GM12878 (cell line): ENCODE measurements at regions not wholly inside any gene's neighbourhood (a gene's known extent, or its start where the extent isn't known, plus 50 kb on each side); places are given as distances from the start of the nearest gene placed in this dataset.

Experiments used
- ATAC-seq: fragments of 200-7000 bp; cut with Tn5 transposase; 3 replicates; pipeline ENCODE4 v1.9.1; 2020; ENCODE audit warnings: mild to moderate bottlenecking, moderate library complexity
- BruUV-seq: library from RNA; stranded (reverse); fragments of 400-500 nt; replicated peaks from 2 replicates; lab custom pipeline; 2021; lab: Mats Ljungman, UMichigan
- CTCF ChIA-PET: fragments of 300-600 bp; sonication (Branson Sonifier 250); formaldehyde crosslinking; extraction: SDS; loops from one replicate; lab custom pipeline; 2021; ENCODE audit warnings: inconsistent platforms; lab: Yijun Ruan, JAX
- POLR2A ChIA-PET: fragments of 350-600 bp; formaldehyde crosslinking; extraction: SDS; loops from one replicate; lab custom pipeline; 2021; ENCODE audit warnings: inconsistent platforms; lab: Charles Lee
- RAD21 ChIA-PET: fragments of 300-600 bp; sonication (Branson Sonifier 250); formaldehyde crosslinking; loops from one replicate; lab custom pipeline; 2023; ENCODE audit warnings: antibody characterized with exemption; ENCODE audit not compliant: unreplicated experiment; lab: Charles Lee
- SMC1A ChIA-PET: fragments of 300-600 bp; sonication (Branson Sonifier 250); formaldehyde crosslinking; loops from one replicate; lab custom pipeline; 2023; ENCODE audit not compliant: unreplicated experiment, uncharacterized antibody; lab: Charles Lee
- DNase-seq: peaks from one replicate; pipeline ENCODE4 v3.0.0-alpha.2; 2011; ENCODE audit warnings: low read depth, low spot score
- FAIRE-seq: peaks from 3 replicates; lab custom pipeline; 2011; peaks lifted over from hg19 to GRCh38; lab: Jason Lieb, UNC
- H2AFZ ChIP-seq: 2 replicates; pipeline ENCODE4 v1.6.0; 2011; ENCODE audit warnings: low read depth, low read length, control low read depth; ENCODE audit not compliant: control insufficient read depth
- H3K27ac ChIP-seq: 2 replicates; pipeline ENCODE4 v1.5.1; 2011; ENCODE audit warnings: control low read depth; ENCODE audit not compliant: control insufficient read depth, insufficient read depth
- H3K27me3 ChIP-seq, 2 experiments: replicated peaks in 1 of 2; 2 replicates each; pipeline versions ENCODE4 v1.6.0 to v1.6.1; 2011; ENCODE audit warnings: low read length in 1 of 2; ENCODE audit not compliant: control insufficient read depth in 2 of 2, insufficient read depth in 2 of 2
- H3K36me3 ChIP-seq, 2 experiments: 2 replicates each; pipeline ENCODE4 v1.5.1; 2011; ENCODE audit warnings: low read length in 1 of 2; ENCODE audit not compliant: control insufficient read depth in 2 of 2, insufficient read depth in 2 of 2
- H3K4me1 ChIP-seq: 2 replicates; pipeline ENCODE4 v1.6.1; 2011; ENCODE audit warnings: mild to moderate bottlenecking, low read length, moderate library complexity, mixed read lengths; ENCODE audit not compliant: control insufficient read depth, insufficient read depth
- H3K4me2 ChIP-seq: 2 replicates; pipeline ENCODE4 v1.6.0; 2011; ENCODE audit warnings: control low read depth; ENCODE audit not compliant: control insufficient read depth, insufficient read depth
- H3K4me3 ChIP-seq: fragments of 200-600 bp; sonication (generic); 2 replicates; pipeline ENCODE4 v1.5.1; 2016
- H3K79me2 ChIP-seq: 2 replicates; pipeline ENCODE4 v1.6.0; 2011; ENCODE audit warnings: low read length; ENCODE audit not compliant: control insufficient read depth, insufficient read depth
- H3K9ac ChIP-seq: 2 replicates; pipeline ENCODE4 v1.8.0; 2011; ENCODE audit warnings: low read length, control low read depth, mixed read lengths; ENCODE audit not compliant: control insufficient read depth, insufficient read depth
- H3K9me3 ChIP-seq: replicated peaks from 3 replicates; pipeline ENCODE4 v1.5.1; 2011; ENCODE audit warnings: mild to moderate bottlenecking, low read length; ENCODE audit not compliant: control insufficient read depth, insufficient read depth
- H4K20me1 ChIP-seq: 2 replicates; pipeline ENCODE4 v1.6.0; 2011; ENCODE audit not compliant: control insufficient read depth, insufficient read depth
- ASH2L ChIP-seq: fragments of 300-600, 200-600 bp; sonication (generic); IDR thresholded peaks from 2 replicates; pipeline ENCODE4 v1.6.1; 2017; ENCODE audit warnings: low read depth, mild to moderate bottlenecking, borderline replicate concordance
- CEBPB ChIP-seq, 2 experiments: fragments of 150-350 bp in 1 of 2; IDR thresholded peaks; 2 replicates each; pipeline ENCODE4 v1.6.1; 2012 to 2014; ENCODE audit warnings: low read depth in 2 of 2, low read length in 2 of 2, borderline replicate concordance in 1 of 2, inconsistent platforms in 1 of 2
- CTCF ChIP-seq, 3 experiments: IDR thresholded peaks in 2 of 3; conservative IDR thresholded peaks in 1 of 3; 2 replicates each; pipeline ENCODE4 v1.5.1; 2011; ENCODE audit warnings: low read depth in 3 of 3, low read length in 3 of 3, mild to moderate bottlenecking in 3 of 3, control low read depth in 2 of 3, moderate library complexity in 2 of 3, inconsistent platforms in 1 of 3, mixed read lengths in 1 of 3; ENCODE audit not compliant: control insufficient read depth in 2 of 3, insufficient read depth in 1 of 3; ENCODE audit errors: extremely low read depth in 1 of 3
- ELK1 ChIP-seq: IDR thresholded peaks from 2 replicates; pipeline ENCODE4 v1.6.1; 2012; ENCODE audit warnings: low read depth, low read length, improper control_type of control experiment
- FOS ChIP-seq: IDR thresholded peaks from 3 replicates; pipeline ENCODE4 v1.6.1; 2011; ENCODE audit warnings: borderline replicate concordance; ENCODE audit not compliant: insufficient read length; ENCODE audit errors: extremely low read depth
- IKZF2 ChIP-seq, 2 experiments: fragments of 450-650 bp; IDR thresholded peaks; 2 replicates each; pipeline ENCODE4 v1.6.1; 2017; ENCODE audit warnings: mild to moderate bottlenecking in 2 of 2, moderate library complexity in 2 of 2
- JUNB ChIP-seq: IDR thresholded peaks from 2 replicates; pipeline ENCODE4 v1.6.1; 2016; ENCODE audit warnings: antibody characterized with exemption, mild to moderate bottlenecking
- MEF2B ChIP-seq: fragments of 450-650 bp; IDR thresholded peaks from 2 replicates; pipeline ENCODE4 v1.6.1; 2018; ENCODE audit warnings: mild to moderate bottlenecking, moderate library complexity; ENCODE audit not compliant: partially characterized antibody, poor library complexity, severe bottlenecking
- MYB ChIP-seq: fragments of 150-350 bp; IDR thresholded peaks from 2 replicates; pipeline ENCODE4 v1.6.1; 2014; ENCODE audit warnings: mild to moderate bottlenecking, low read depth, low read length, borderline replicate concordance
- NFYA ChIP-seq: IDR thresholded peaks from 2 replicates; pipeline ENCODE4 v1.6.1; 2011; ENCODE audit warnings: low read depth, mild to moderate bottlenecking, low read length, improper control_type of control experiment, borderline replicate concordance
- PKNOX1 ChIP-seq: fragments of 450-650 bp; IDR thresholded peaks from 2 replicates; pipeline ENCODE4 v1.6.1; 2016; ENCODE audit warnings: mild to moderate bottlenecking
- PRDM15 ChIP-seq: fragments of 450-650 bp; formaldehyde crosslinking; IDR thresholded peaks from 2 replicates; pipeline ENCODE4 v1.4.0; 2020; ENCODE audit warnings: mild to moderate bottlenecking, moderate library complexity
- SMAD1 ChIP-seq: fragments of 450-650 bp; IDR thresholded peaks from 2 replicates; pipeline ENCODE4 v1.6.1; 2018; ENCODE audit warnings: mild to moderate bottlenecking, low read depth; ENCODE audit not compliant: partially characterized antibody
- SMC3 ChIP-seq: IDR thresholded peaks from 2 replicates; pipeline ENCODE4 v1.6.1; 2011; ENCODE audit warnings: low read length, improper control_type of control experiment, borderline replicate concordance
- SP1 ChIP-seq: IDR thresholded peaks from one replicate; pipeline ENCODE4 v1.6.1; 2011; ENCODE audit warnings: low read depth, low read length
- SUPT20H ChIP-seq: IDR thresholded peaks from 2 replicates; pipeline ENCODE4 v1.6.1; 2011; ENCODE audit warnings: low read depth, mild to moderate bottlenecking, low read length, moderate library complexity, borderline replicate concordance; ENCODE audit not compliant: control insufficient read depth
- TCF7 ChIP-seq: IDR thresholded peaks from 2 replicates; pipeline ENCODE4 v1.6.1; 2014; ENCODE audit warnings: antibody characterized with exemption, borderline replicate concordance
- WGBS: methylation state at CpG from one replicate; pipeline ENCODE4 v1.1.6; 2016; ENCODE audit warnings: low lambda C conversion rate; ENCODE audit not compliant: insufficient replicate concordance, insufficient coverage; ENCODE audit errors: missing lambda C conversion rate; 5-methylcytosine and 5-hydroxymethylcytosine counted together
- in situ Hi-C: fragments of 300-500 bp; cut with MboI; formaldehyde crosslinking; loops from 9 replicates; pipeline ENCODE4 v1.14.3; 2018; ENCODE audit warnings: mixed read lengths
- intact Hi-C: fragments of 100-400 bp; cut with micrococcal nuclease; formaldehyde crosslinking; loops from one replicate; pipeline ENCODE4 v1.14.2; 2022; ENCODE audit not compliant: unreplicated experiment

- no peaks in the 10 kb centered on the region for H3K4me1 ChIP-seq
- DNase-seq (no peak), ATAC-seq (no peak), FAIRE-seq (no peak)
- intact Hi-C loops (no loop called here), in situ Hi-C loops (no loop called here)
- no peak overlapping the region for H3K4me3 ChIP-seq
- H4K20me1 ChIP-seq, result no peaks in the 10 kb centered on the region
- no peak overlapping the region for H2AFZ ChIP-seq
- ChIA-PET RAD21 (no interaction called here), SMC1A (interaction anchor here (0.5 to 2.1 kb wide), 7 partner anchors 12 to 138 kb away, joined by 3 to 6 read pairs (median 3); no protein-coding TSS in a partner anchor), POLR2A (interaction anchor here (0.6 kb wide), 1 partner anchor 14 kb away, joined by 3 read pairs; no protein-coding TSS in a partner anchor), CTCF (interaction anchor here (1.2 kb wide), 1 partner anchor 109 kb away, joined by 3 read pairs; no protein-coding TSS in a partner anchor)
- no peak overlapping the region for H3K4me2 ChIP-seq
- H3K27ac ChIP-seq, result no peak overlapping the region
- H3K36me3 ChIP-seq, result no peaks in the 10 kb centered on the region
- H3K9me3 ChIP-seq, result no peaks in the 10 kb centered on the region; the same call in 1 of the 3 replicates
- no peaks in the 10 kb centered on the region for H3K79me2 ChIP-seq
- no TSS peak for BruUV-seq
- no peak overlapping the region for H3K9ac ChIP-seq
- 0% methylated on average over 3 of the region's 3 CpGs for WGBS
- H3K27me3 ChIP-seq, result no peaks in the 10 kb centered on the region
- TF ChIP-seq SP1 (no peak), SUPT20H (no peak), SMAD1 (no peak), JUNB (no peak), TCF7 (no peak), SMC3 (no peak), CEBPB (IDR thresholded peaks at IDR 0.05; ENCODE audit: borderline replicate concordance in 1 of 2, low read depth in 2 of 2, low read length in 2 of 2) (no peak), NFYA (no peak), IKZF2 (IDR thresholded peaks at IDR 0.05) (no peak), ASH2L (no peak), MYB (no peak), ELK1 (no peak), MEF2B (no peak), PKNOX1 (no peak), FOS (no peak), CTCF (IDR thresholded peaks at IDR 0.05 in 2 of 3, conservative IDR thresholded peaks at IDR 0.05 in 1 of 3; ENCODE audit: control insufficient read depth in 2 of 3, extremely low read depth in 1 of 3, insufficient read depth in 1 of 3, low read depth in 3 of 3, low read length in 3 of 3) (no peak), PRDM15 (no peak)
These were observed 993.2 kb downstream of the BCL11B start for GRCh38 chr14:98278800-98279199.
